ENCODE measurements at regions not wholly inside any gene's neighbourhood (a gene's known extent, or its start where the extent isn't known, plus 50 kb on each side); places are given as distances from the start of the nearest gene placed in this dataset.

GRCh38 chr13:106122234-106122633 is 413.2 kb downstream of the EFNB2 start:
- intact Hi-C loops (cut with DNase I), result no loop called here
- no peak for TF ChIP-seq CTCF (IDR thresholded peaks at IDR 0.05)
- Histone ChIP-seq H3K36me3 (no peaks in the 10 kb centered on the region), H3K4me1 (peaks cover 0 to 16% (median 0%) of the 10 kb centered on the region in 9 donors), H3K27me3 (no peaks in the 10 kb centered on the region), H3K9me3 (no peaks in the 10 kb centered on the region), H3K4me3 (no peak overlapping the region), H3K27ac (no peak overlapping the region)
- ATAC-seq (no peak), DNase-seq (no peak)
- WGBS, 2 donors, result 93 to 95% methylated on average over 4 of the region's 4 CpGs

GRCh38 chr13:106121173-106121754 is 414.2 kb downstream of the EFNB2 start:
- 71 to 82% methylated on average over 2 of the region's 2 CpGs for WGBS, 2 donors
- TF ChIP-seq CTCF (IDR thresholded peaks at IDR 0.05), result no peak
- no peaks in the 10 kb centered on the region for H3K9me3 ChIP-seq
- no peaks in the 10 kb centered on the region for H3K36me3 ChIP-seq
- no peak for DNase-seq
- intact Hi-C loops (cut with DNase I), result no loop called here
- peaks cover 0 to 24% (median 0%) of the 10 kb centered on the region in 9 donors for H3K4me1 ChIP-seq
- no peaks in the 10 kb centered on the region for H3K27me3 ChIP-seq
- no peak for ATAC-seq
- no peak overlapping the region for H3K27ac ChIP-seq
- H3K4me3 ChIP-seq, result no peak overlapping the region

GRCh38 chr13:106118996-106119395 is 416.5 kb downstream of the EFNB2 start:
- Histone ChIP-seq H3K27me3 (no peaks in the 10 kb centered on the region), H3K4me1 (peaks cover 0 to 24% (median 0%) of the 10 kb centered on the region in 9 donors), H3K9me3 (no peaks in the 10 kb centered on the region), H3K4me3 (peak overlapping the region in 1 of 10 donors; percentile 15), H3K27ac (no peak overlapping the region), H3K36me3 (no peaks in the 10 kb centered on the region)
- no peak for DNase-seq
- WGBS, 2 donors, result 30 to 37% methylated on average over 10 of the region's 10 CpGs
- no peak for TF ChIP-seq CTCF (IDR thresholded peaks at IDR 0.05)
- intact Hi-C loops (cut with DNase I), result no loop called here
- no peak for ATAC-seq

GRCh38 chr13:106118050-106118449 is 417.4 kb downstream of the EFNB2 start:
- 83 to 89% methylated on average over 2 of the region's 2 CpGs for WGBS, 2 donors
- no peak for DNase-seq
- H3K27ac ChIP-seq, result no peak overlapping the region

More at GRCh38 chr13:106118050-106118449, 417.4 kb downstream of the EFNB2 start:
- Histone ChIP-seq H3K4me1 (peaks cover 0 to 24% (median 0%) of the 10 kb centered on the region in 9 donors), H3K27me3 (no peaks in the 10 kb centered on the region), H3K4me3 (no peak overlapping the region), H3K36me3 (no peaks in the 10 kb centered on the region), H3K9me3 (no peaks in the 10 kb centered on the region)
- intact Hi-C loops (cut with DNase I), result no loop called here
- TF ChIP-seq CTCF (IDR thresholded peaks at IDR 0.05), result no peak
- ATAC-seq, result no peak
